H9 (cell line): ENCODE measurements at regions not wholly inside any gene's neighbourhood (a gene's known extent, or its start where the extent isn't known, plus 50 kb on each side); places are given as distances from the start of the nearest gene placed in this dataset.

Experiments used
- DNase-seq: peaks from one replicate; pipeline ENCODE4 v3.0.0-alpha.2; 2017
- H2AFZ ChIP-seq: one replicate; pipeline ENCODE4 v1.6.1; 2013; ENCODE audit warnings: mild to moderate bottlenecking, low read length, control low read depth, moderate library complexity
- H2AK5ac ChIP-seq: 2 replicates; pipeline ENCODE4 v1.6.1; 2013; ENCODE audit warnings: low read length, control low read depth, mixed read lengths; ENCODE audit not compliant: insufficient read length
- H2BK120ac ChIP-seq: one replicate; pipeline ENCODE4 v1.6.1; 2013; ENCODE audit warnings: low read depth, mild to moderate bottlenecking, low read length, control low read depth, inconsistent platforms; ENCODE audit not compliant: poor library complexity, severe bottlenecking
- H2BK12ac ChIP-seq: 2 replicates; pipeline ENCODE4 v1.6.1; 2013; ENCODE audit warnings: low read length, control low read depth, mixed read lengths, low read depth; ENCODE audit not compliant: insufficient read length
- H2BK15ac ChIP-seq: 2 replicates; pipeline ENCODE4 v1.6.1; 2013; ENCODE audit warnings: low read depth, low read length, control low read depth
- H2BK20ac ChIP-seq: one replicate; pipeline ENCODE4 v1.6.1; 2013; ENCODE audit warnings: low read depth, mild to moderate bottlenecking, low read length, control low read depth, inconsistent platforms; ENCODE audit not compliant: poor library complexity, severe bottlenecking
- H2BK5ac ChIP-seq: 2 replicates; pipeline ENCODE4 v1.6.1; 2013; ENCODE audit warnings: low read length, control low read depth, mixed read lengths; ENCODE audit not compliant: insufficient read length
- H3K14ac ChIP-seq: 2 replicates; pipeline ENCODE4 v1.6.1; 2013; ENCODE audit warnings: low read length, control low read depth; ENCODE audit not compliant: insufficient read depth
- H3K18ac ChIP-seq: 2 replicates; pipeline ENCODE4 v1.6.1; 2013; ENCODE audit warnings: low read depth, mild to moderate bottlenecking, mixed read lengths, low read length, control low read depth; ENCODE audit not compliant: insufficient read length
- H3K23ac ChIP-seq: 2 replicates; pipeline ENCODE4 v1.6.1; 2013; ENCODE audit warnings: low read length, control low read depth, mixed read lengths, low read depth; ENCODE audit not compliant: insufficient read length
- H3K23me2 ChIP-seq: 2 replicates; pipeline ENCODE4 v1.6.1; 2013; ENCODE audit warnings: low read depth, mild to moderate bottlenecking, mixed read lengths, low read length, control low read depth; ENCODE audit not compliant: insufficient read length, poor library complexity, severe bottlenecking
- H3K27ac ChIP-seq: 2 replicates; pipeline ENCODE4 v1.5.1; 2013; ENCODE audit warnings: low read length, control low read depth, mixed read lengths, low read depth; ENCODE audit not compliant: insufficient read length
- H3K27me3 ChIP-seq: 2 replicates; pipeline ENCODE4 v1.6.1; 2013; ENCODE audit warnings: low read length, control low read depth, inconsistent platforms; ENCODE audit not compliant: insufficient read depth
- H3K4ac ChIP-seq: 2 replicates; pipeline ENCODE4 v1.6.1; 2013; ENCODE audit warnings: low read depth, mild to moderate bottlenecking, control low read depth, inconsistent platforms, low read length, moderate library complexity
- H3K4me1 ChIP-seq: 2 replicates; pipeline ENCODE4 v1.6.1; 2013; ENCODE audit warnings: low read length, control low read depth, inconsistent platforms; ENCODE audit not compliant: insufficient read depth
- H3K4me2 ChIP-seq: 2 replicates; pipeline ENCODE4 v1.6.1; 2013; ENCODE audit warnings: low read length, control low read depth, mixed read lengths; ENCODE audit not compliant: insufficient read length, insufficient read depth
- H3K56ac ChIP-seq: 2 replicates; pipeline ENCODE4 v1.6.1; 2013; ENCODE audit warnings: low read depth, mild to moderate bottlenecking, mixed read lengths, low read length, control low read depth; ENCODE audit not compliant: insufficient read length
- H3K79me1 ChIP-seq: 2 replicates; pipeline ENCODE4 v1.6.1; 2013; ENCODE audit warnings: low read depth, mild to moderate bottlenecking, moderate library complexity, low read length, control low read depth, inconsistent platforms; ENCODE audit not compliant: insufficient read depth, poor library complexity, severe bottlenecking
- H3K79me2 ChIP-seq: 2 replicates; pipeline ENCODE4 v1.6.1; 2013; ENCODE audit warnings: low read length, control low read depth, inconsistent platforms; ENCODE audit not compliant: insufficient read depth
- H3K9ac ChIP-seq: 2 replicates; pipeline ENCODE4 v1.6.1; 2013; ENCODE audit warnings: low read length, control low read depth, mixed read lengths; ENCODE audit not compliant: insufficient read length; ENCODE audit errors: extremely low read depth
- H3K9me3 ChIP-seq: one replicate; pipeline ENCODE4 v1.6.1; 2013; ENCODE audit warnings: low read depth, low read length, inconsistent platforms; ENCODE audit not compliant: control insufficient read depth
- H3T11ph ChIP-seq: one replicate; pipeline ENCODE4 v1.6.1; 2013; ENCODE audit warnings: mild to moderate bottlenecking, low read length, control low read depth, inconsistent platforms
- H4K20me1 ChIP-seq: one replicate; pipeline ENCODE4 v1.6.1; 2013; ENCODE audit not compliant: control insufficient read depth, insufficient read length, insufficient read depth
- H4K5ac ChIP-seq: 2 replicates; pipeline ENCODE4 v1.6.1; 2013; ENCODE audit warnings: low read depth, mild to moderate bottlenecking, mixed read lengths, low read length, control low read depth; ENCODE audit not compliant: insufficient read length
- H4K8ac ChIP-seq: replicated peaks from 2 replicates; pipeline ENCODE4 v1.6.1; 2013; ENCODE audit warnings: low read length, control low read depth, mixed read lengths, low read depth; ENCODE audit not compliant: insufficient read length
- H4K91ac ChIP-seq: 2 replicates; pipeline ENCODE4 v1.6.1; 2013; ENCODE audit warnings: low read depth, mild to moderate bottlenecking, moderate library complexity, mixed read lengths, low read length, control low read depth; ENCODE audit not compliant: insufficient read length
- H3K27ac Mint-ChIP-seq, 3 experiments: 2 replicates in 2 of 3; 3 replicates in 1 of 3; pipeline ENCODE4 v1.8.0; 2020 to 2021; ENCODE audit warnings: mixed read lengths in 3 of 3, mild to moderate bottlenecking in 1 of 3, moderate library complexity in 1 of 3
- H3K27me3 Mint-ChIP-seq: 2 replicates; pipeline ENCODE4 v1.8.0; 2021; ENCODE audit warnings: low read depth, mild to moderate bottlenecking, moderate library complexity, mixed read lengths
- H3K36me3 Mint-ChIP-seq, 3 experiments: 2 replicates in 2 of 3; 3 replicates in 1 of 3; pipeline ENCODE4 v1.8.0; 2020 to 2021; ENCODE audit warnings: low read depth in 3 of 3, mixed read lengths in 3 of 3; ENCODE audit not compliant: insufficient read depth in 1 of 3
- H3K4me1 Mint-ChIP-seq, 2 experiments: 2 replicates each; pipeline ENCODE4 v1.8.0; 2020; ENCODE audit warnings: mixed read lengths in 2 of 2
- H3K4me3 Mint-ChIP-seq, 2 experiments: 2 replicates in 1 of 2; 3 replicates in 1 of 2; pipeline ENCODE4 v1.8.0; 2020 to 2021; ENCODE audit warnings: mild to moderate bottlenecking in 2 of 2, mixed read lengths in 2 of 2, moderate library complexity in 1 of 2
- H3K9me3 Mint-ChIP-seq, 2 experiments: 2 replicates in 1 of 2; 3 replicates in 1 of 2; pipeline ENCODE4 v1.8.0; 2020; ENCODE audit warnings: mild to moderate bottlenecking in 2 of 2, mixed read lengths in 2 of 2, moderate library complexity in 1 of 2
- CTCF ChIP-seq: fragments of 200-600 bp; sonication (generic); conservative IDR thresholded peaks from 3 replicates; pipeline ENCODE4 v1.8.0; 2021; ENCODE audit warnings: antibody characterized with exemption, mild to moderate bottlenecking
- WGBS: extraction: QIAGEN DNeasy Blood & Tissue Kit; methylation state at CpG from one replicate; pipeline ENCODE4 v1.1.7; 2013; ENCODE audit warnings: missing lambda C conversion rate, low lambda C conversion rate, mixed read lengths; ENCODE audit not compliant: insufficient read length; ENCODE audit errors: extremely low coverage; 5-methylcytosine and 5-hydroxymethylcytosine counted together

GRCh38 chr4:154983714-154984113 is 202.6 kb downstream of the RBM46 start:
- no peak overlapping the region for H3K9ac ChIP-seq
- H4K20me1 ChIP-seq, result no peaks in the 10 kb centered on the region
- H3K9me3 ChIP-seq, result no peaks in the 10 kb centered on the region
- no peak overlapping the region for H4K5ac ChIP-seq
- no peak overlapping the region for H2AK5ac ChIP-seq
- H3K56ac ChIP-seq, result no peak overlapping the region
- H3K27me3 ChIP-seq, result no peaks in the 10 kb centered on the region
- H2BK15ac ChIP-seq, result no peak overlapping the region
- H2BK12ac ChIP-seq, result no peak overlapping the region
- H3K18ac ChIP-seq, result no peak overlapping the region
- Mint-ChIP-seq H3K4me3 (no peak overlapping the region), H3K4me1 (peaks cover 4 to 5% of the 10 kb centered on the region in 2 experiments), H3K36me3 (peaks cover 0 to 5% (median 0%) of the 10 kb centered on the region in 3 experiments; a peak in 1 of 7 replicates), H3K27me3 (no peaks in the 10 kb centered on the region), H3K9me3 (peaks cover 3% of the 10 kb centered on the region in 2 experiments; a peak in 2 of 5 replicates), H3K27ac (no peak overlapping the region)
- no peak overlapping the region for H2AFZ ChIP-seq
- H3K4me1 ChIP-seq, result no peaks in the 10 kb centered on the region
- no peak overlapping the region for H3K14ac ChIP-seq
- no peak overlapping the region for H4K91ac ChIP-seq
- no peak overlapping the region for H3K23ac ChIP-seq
- H3K79me1 ChIP-seq, result no peaks in the 10 kb centered on the region
- no peak overlapping the region for H3K27ac ChIP-seq
- H2BK120ac ChIP-seq, result no peak overlapping the region
- no CpG with 5 or more reads among the region's 5 CpGs for WGBS
- no peak overlapping the region for H3T11ph ChIP-seq
- H3K79me2 ChIP-seq, result no peaks in the 10 kb centered on the region
- no peak overlapping the region for H2BK5ac ChIP-seq
- no peak overlapping the region for H3K4me2 ChIP-seq
- no peak for DNase-seq
- H4K8ac ChIP-seq, result no peak overlapping the region
- no peak for TF ChIP-seq CTCF
- no peaks in the 10 kb centered on the region for H3K23me2 ChIP-seq
- H2BK20ac ChIP-seq, result no peak overlapping the region
- no peak overlapping the region for H3K4ac ChIP-seq
